CD14-positive monocyte (primary cell): ENCODE measurements at regions not wholly inside any gene's neighbourhood (a gene's known extent, or its start where the extent isn't known, plus 50 kb on each side); places are given as distances from the start of the nearest gene placed in this dataset.

Experiments used
- DNase-seq, 3 donors: peaks; one replicate each; pipeline ENCODE4 v3.0.0-alpha.2; 2011 to 2022
- H2AFZ ChIP-seq: 2 replicates; pipeline ENCODE4 v1.6.0; 2012; ENCODE audit warnings: mild to moderate bottlenecking, low read depth, low read length, inconsistent platforms; ENCODE audit not compliant: insufficient read depth, poor library complexity, severe bottlenecking
- H3K27ac ChIP-seq, 2 donors: 1 replicate in 1 of 2; 2 replicates in 1 of 2; pipeline ENCODE4 v1.5.1; 2012 to 2013; ENCODE audit warnings: low read length in 2 of 2, control low read depth in 1 of 2, inconsistent platforms in 1 of 2, low read depth in 1 of 2, mild to moderate bottlenecking in 1 of 2
- H3K27me3 ChIP-seq, 2 donors: one replicate each; pipeline versions ENCODE4 v1.6.0 to v1.6.1; 2011 to 2013; ENCODE audit warnings: low read length in 2 of 2; ENCODE audit not compliant: control insufficient read depth in 2 of 2, insufficient read depth in 2 of 2
- H3K36me3 ChIP-seq, 2 donors: replicated peaks in 1 of 2; 1 replicate in 1 of 2; 2 replicates in 1 of 2; pipeline versions ENCODE4 v1.5.1 to v1.6.1; 2012 to 2013; ENCODE audit warnings: low read length in 2 of 2, control low read depth in 1 of 2, inconsistent platforms in 1 of 2, mild to moderate bottlenecking in 1 of 2; ENCODE audit not compliant: insufficient read depth in 2 of 2, control insufficient read depth in 1 of 2
- H3K4me1 ChIP-seq, 2 donors: 1 replicate in 1 of 2; 2 replicates in 1 of 2; pipeline versions ENCODE4 v1.5.1 to v1.6.1; 2012 to 2013; ENCODE audit warnings: low read length in 2 of 2, control low read depth in 1 of 2, inconsistent platforms in 1 of 2, mild to moderate bottlenecking in 1 of 2, moderate library complexity in 1 of 2; ENCODE audit not compliant: insufficient read depth in 2 of 2, control insufficient read depth in 1 of 2
- H3K4me2 ChIP-seq: replicated peaks from 2 replicates; pipeline ENCODE3; 2012; ENCODE audit warnings: low read length, moderate library complexity, mild to moderate bottlenecking; ENCODE audit not compliant: poor library complexity, severe bottlenecking; ENCODE audit errors: extremely low read depth
- H3K4me3 ChIP-seq, 3 experiments: fragments of 200-600 bp in 1 of 3; sonication (generic) in 1 of 3; replicated peaks in 1 of 3; 1 replicate in 2 of 3; 2 replicates in 1 of 3; pipeline ENCODE4 v1.5.1; 2011 to 2013; ENCODE audit warnings: low read length in 3 of 3, mild to moderate bottlenecking in 3 of 3, control low read depth in 2 of 3, low read depth in 2 of 3, inconsistent platforms in 1 of 3, moderate library complexity in 1 of 3
- H3K79me2 ChIP-seq: 2 replicates; pipeline ENCODE4 v1.6.0; 2012; ENCODE audit warnings: mild to moderate bottlenecking, control low read depth, inconsistent platforms, low read length, moderate library complexity; ENCODE audit not compliant: insufficient read depth
- H3K9ac ChIP-seq: 2 replicates; pipeline ENCODE4 v1.6.0; 2017; ENCODE audit warnings: low read length, mild to moderate bottlenecking; ENCODE audit not compliant: insufficient read depth, poor library complexity, severe bottlenecking
- H3K9me3 ChIP-seq, 2 donors: replicated peaks in 1 of 2; 1 replicate in 1 of 2; 2 replicates in 1 of 2; pipeline versions ENCODE4 v1.5.1 to v1.6.1; 2012 to 2013; ENCODE audit warnings: low read length in 2 of 2, control low read depth in 1 of 2; ENCODE audit not compliant: control insufficient read depth in 1 of 2, insufficient read depth in 1 of 2
- H4K20me1 ChIP-seq: 2 replicates; pipeline ENCODE4 v1.6.0; 2012; ENCODE audit warnings: mild to moderate bottlenecking, low read length, control low read depth, moderate library complexity; ENCODE audit not compliant: insufficient read depth
- H3K27ac Mint-ChIP-seq, 7 donors: one replicate each; pipeline ENCODE4 v1.8.0; 2020; ENCODE audit warnings: mild to moderate bottlenecking in 7 of 7, mixed read lengths in 7 of 7, moderate library complexity in 6 of 7, inconsistent platforms in 2 of 7
- H3K27me3 Mint-ChIP-seq, 3 donors: one replicate each; pipeline ENCODE4 v1.8.0; 2021 to 2022; ENCODE audit warnings: low read depth in 3 of 3, mild to moderate bottlenecking in 3 of 3, mixed read lengths in 3 of 3, moderate library complexity in 3 of 3, inconsistent platforms in 1 of 3
- H3K36me3 Mint-ChIP-seq, 2 donors: one replicate each; pipeline ENCODE4 v1.8.0; 2020; ENCODE audit warnings: mixed read lengths in 2 of 2, inconsistent platforms in 1 of 2, mild to moderate bottlenecking in 1 of 2
- H3K4me1 Mint-ChIP-seq: one replicate; pipeline ENCODE4 v1.8.0; 2020; ENCODE audit warnings: mild to moderate bottlenecking, mixed read lengths
- H3K4me3 Mint-ChIP-seq, 2 donors: one replicate each; pipeline ENCODE4 v1.8.0; 2020; ENCODE audit warnings: mild to moderate bottlenecking in 2 of 2, mixed read lengths in 2 of 2, moderate library complexity in 1 of 2
- H3K9me3 Mint-ChIP-seq, 7 donors: one replicate each; pipeline ENCODE4 v1.8.0; 2020 to 2022; ENCODE audit warnings: mixed read lengths in 7 of 7, mild to moderate bottlenecking in 6 of 7, moderate library complexity in 6 of 7, inconsistent platforms in 2 of 7
- WGBS: methylation state at CpG from one replicate; pipeline ENCODE4 v1.1.5; 2013; ENCODE audit warnings: missing lambda C conversion rate; ENCODE audit not compliant: insufficient coverage; 5-methylcytosine and 5-hydroxymethylcytosine counted together
- intact Hi-C, 2 donors: fragments of 100-400 bp; cut with micrococcal nuclease; formaldehyde crosslinking; loops; one replicate each; pipeline versions ENCODE4 v1.15.0 to v1.15.1; 2023
- TF ChIP-seq, protein P1 (sequence below): fragments of 200-600 bp; IDR thresholded peaks from one replicate; pipeline ENCODE4 v1.8.0; 2022; ENCODE audit warnings: antibody characterized with exemption, mild to moderate bottlenecking

DNA sequence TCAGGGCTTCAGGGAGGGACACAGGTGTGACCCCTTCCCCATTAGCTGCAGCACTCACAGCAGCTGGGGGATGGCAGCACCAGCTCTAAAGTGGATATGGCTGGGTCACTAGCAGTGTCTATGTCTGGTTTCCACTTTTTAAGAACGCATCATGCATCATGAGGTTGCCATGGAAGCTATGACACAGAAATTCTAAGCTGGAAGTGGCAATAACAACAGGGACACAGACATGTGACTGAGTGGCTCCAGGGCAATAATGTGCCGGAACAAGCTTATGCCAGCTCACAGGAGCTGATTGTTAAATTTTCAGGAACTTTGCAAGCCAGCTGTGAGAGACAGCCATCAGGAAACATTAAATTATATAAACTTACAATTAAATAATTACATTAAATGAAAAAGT is 51.2 kb upstream of the NFASC start:
- Histone ChIP-seq H4K20me1 (no peaks in the 10 kb centered on the region), H3K9ac (no peak overlapping the region), H3K36me3 (no peaks in the 10 kb centered on the region), H2AFZ (no peak overlapping the region), H3K27me3 (peaks cover 0 to 2% of the 10 kb centered on the region in 2 donors), H3K9me3 (no peaks in the 10 kb centered on the region), H3K4me2 (no peak overlapping the region), H3K4me3 (no peak overlapping the region), H3K4me1 (no peaks in the 10 kb centered on the region), H3K27ac (no peak overlapping the region), H3K79me2 (no peaks in the 10 kb centered on the region)
- H3K9me3 Mint-ChIP-seq, result no peaks in the 10 kb centered on the region
- no peak overlapping the region for H3K4me3 Mint-ChIP-seq
- 47% methylated on average over 2 of the region's 2 CpGs for WGBS
- H3K27ac Mint-ChIP-seq, result no peak overlapping the region
- DNase-seq, result no peak
- intact Hi-C loops, result no loop called here
- TF ChIP-seq, protein P1, sequence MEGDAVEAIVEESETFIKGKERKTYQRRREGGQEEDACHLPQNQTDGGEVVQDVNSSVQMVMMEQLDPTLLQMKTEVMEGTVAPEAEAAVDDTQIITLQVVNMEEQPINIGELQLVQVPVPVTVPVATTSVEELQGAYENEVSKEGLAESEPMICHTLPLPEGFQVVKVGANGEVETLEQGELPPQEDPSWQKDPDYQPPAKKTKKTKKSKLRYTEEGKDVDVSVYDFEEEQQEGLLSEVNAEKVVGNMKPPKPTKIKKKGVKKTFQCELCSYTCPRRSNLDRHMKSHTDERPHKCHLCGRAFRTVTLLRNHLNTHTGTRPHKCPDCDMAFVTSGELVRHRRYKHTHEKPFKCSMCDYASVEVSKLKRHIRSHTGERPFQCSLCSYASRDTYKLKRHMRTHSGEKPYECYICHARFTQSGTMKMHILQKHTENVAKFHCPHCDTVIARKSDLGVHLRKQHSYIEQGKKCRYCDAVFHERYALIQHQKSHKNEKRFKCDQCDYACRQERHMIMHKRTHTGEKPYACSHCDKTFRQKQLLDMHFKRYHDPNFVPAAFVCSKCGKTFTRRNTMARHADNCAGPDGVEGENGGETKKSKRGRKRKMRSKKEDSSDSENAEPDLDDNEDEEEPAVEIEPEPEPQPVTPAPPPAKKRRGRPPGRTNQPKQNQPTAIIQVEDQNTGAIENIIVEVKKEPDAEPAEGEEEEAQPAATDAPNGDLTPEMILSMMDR, result no peak
- H3K36me3 Mint-ChIP-seq, result no peaks in the 10 kb centered on the region
- H3K27me3 Mint-ChIP-seq, result peaks cover 11 to 12% (median 12%) of the 10 kb centered on the region in 3 donors
- no peaks in the 10 kb centered on the region for H3K4me1 Mint-ChIP-seq
